Body of pancreas (tissue), 4 donors: ENCODE measurements at regions not wholly inside any gene's neighbourhood (a gene's known extent, or its start where the extent isn't known, plus 50 kb on each side); places are given as distances from the start of the nearest gene placed in this dataset.

ENCODE experiments used
- ATAC-seq: fragments of 150-250 bp; one replicate; pipeline ENCODE4 v1.9.1; 2016
- DNase-seq, 4 donors: peaks; one replicate each; pipeline ENCODE4 v3.0.0-alpha.2; 2019
- H3K27ac ChIP-seq, 4 donors: fragments of 200-600 bp; sonication (generic); 1 replicate in 3 of 4; 2 replicates in 1 of 4; pipeline versions ENCODE4 v1.5.1 to v1.6.1; 2016 to 2019; ENCODE audit warnings: mild to moderate bottlenecking in 1 of 4, mixed read lengths in 1 of 4, moderate library complexity in 1 of 4
- H3K27me3 ChIP-seq, 2 donors: fragments of 200-600 bp; sonication (generic); one replicate each; pipeline ENCODE4 v1.6.0; 2016; ENCODE audit warnings: mild to moderate bottlenecking in 1 of 2
- H3K36me3 ChIP-seq, 2 donors: fragments of 200-600 bp; sonication (generic); replicated peaks in 1 of 2; 2 replicates each; pipeline ENCODE4 v1.5.1; 2016; ENCODE audit warnings: low read depth in 2 of 2; ENCODE audit not compliant: insufficient read depth in 1 of 2
- H3K4me1 ChIP-seq: fragments of 200-600 bp; sonication (generic); one replicate; pipeline ENCODE4 v1.6.0; 2016
- H3K4me3 ChIP-seq, 2 donors: fragments of 200-600 bp; sonication (generic); 1 replicate in 1 of 2; 2 replicates in 1 of 2; pipeline ENCODE4 v1.5.1; 2016 to 2019
- H3K9me3 ChIP-seq, 3 donors: fragments of 200-600 bp; sonication (generic); 1 replicate in 2 of 3; 2 replicates in 1 of 3; pipeline ENCODE4 v1.5.1; 2016
- POLR2A ChIP-seq, 3 donors: fragments of 450-650 bp; IDR thresholded peaks; one replicate each; pipeline ENCODE4 v1.6.1; 2016; ENCODE audit warnings: antibody characterized with exemption in 3 of 3, mild to moderate bottlenecking in 2 of 3
- WGBS, 2 donors: methylation state at CpG; one replicate each; pipeline ENCODE4 v1.1.5; 2017; 5-methylcytosine and 5-hydroxymethylcytosine counted together
- intact Hi-C: fragments of 100-400 bp; cut with DNase I; formaldehyde crosslinking; loops from one replicate; pipeline ENCODE4 v1.15.1; 2023
- TF ChIP-seq, protein P1 (sequence below), 7 experiments: fragments of 450-650 bp in 4 of 7; fragments of 200-600 bp in 3 of 7; sonication (generic) in 3 of 7; IDR thresholded peaks; one replicate each; pipeline ENCODE4 v1.5.1; 2016 to 2019; ENCODE audit warnings: antibody characterized with exemption in 7 of 7

- Histone ChIP-seq H3K27ac (no peak overlapping the region), H3K27me3 (no peaks in the 10 kb centered on the region), H3K9me3 (no peaks in the 10 kb centered on the region), H3K36me3 (no peaks in the 10 kb centered on the region), H3K4me3 (no peak overlapping the region), H3K4me1 (no peaks in the 10 kb centered on the region)
- ATAC-seq (no peak), DNase-seq (no peak)
- TF ChIP-seq POLR2A (IDR thresholded peaks at IDR 0.05): no peak
- TF ChIP-seq, protein P1, sequence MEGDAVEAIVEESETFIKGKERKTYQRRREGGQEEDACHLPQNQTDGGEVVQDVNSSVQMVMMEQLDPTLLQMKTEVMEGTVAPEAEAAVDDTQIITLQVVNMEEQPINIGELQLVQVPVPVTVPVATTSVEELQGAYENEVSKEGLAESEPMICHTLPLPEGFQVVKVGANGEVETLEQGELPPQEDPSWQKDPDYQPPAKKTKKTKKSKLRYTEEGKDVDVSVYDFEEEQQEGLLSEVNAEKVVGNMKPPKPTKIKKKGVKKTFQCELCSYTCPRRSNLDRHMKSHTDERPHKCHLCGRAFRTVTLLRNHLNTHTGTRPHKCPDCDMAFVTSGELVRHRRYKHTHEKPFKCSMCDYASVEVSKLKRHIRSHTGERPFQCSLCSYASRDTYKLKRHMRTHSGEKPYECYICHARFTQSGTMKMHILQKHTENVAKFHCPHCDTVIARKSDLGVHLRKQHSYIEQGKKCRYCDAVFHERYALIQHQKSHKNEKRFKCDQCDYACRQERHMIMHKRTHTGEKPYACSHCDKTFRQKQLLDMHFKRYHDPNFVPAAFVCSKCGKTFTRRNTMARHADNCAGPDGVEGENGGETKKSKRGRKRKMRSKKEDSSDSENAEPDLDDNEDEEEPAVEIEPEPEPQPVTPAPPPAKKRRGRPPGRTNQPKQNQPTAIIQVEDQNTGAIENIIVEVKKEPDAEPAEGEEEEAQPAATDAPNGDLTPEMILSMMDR (IDR thresholded peaks at IDR 0.05): no peak
- WGBS, 2 donors: 35 to 50% methylated on average over 7 of the region's 7 CpGs
- intact Hi-C loops: no loop called here
Measured at GRCh38 chr1:223479261-223479660, 86.0 kb downstream of the CCDC185 start.

DNA sequence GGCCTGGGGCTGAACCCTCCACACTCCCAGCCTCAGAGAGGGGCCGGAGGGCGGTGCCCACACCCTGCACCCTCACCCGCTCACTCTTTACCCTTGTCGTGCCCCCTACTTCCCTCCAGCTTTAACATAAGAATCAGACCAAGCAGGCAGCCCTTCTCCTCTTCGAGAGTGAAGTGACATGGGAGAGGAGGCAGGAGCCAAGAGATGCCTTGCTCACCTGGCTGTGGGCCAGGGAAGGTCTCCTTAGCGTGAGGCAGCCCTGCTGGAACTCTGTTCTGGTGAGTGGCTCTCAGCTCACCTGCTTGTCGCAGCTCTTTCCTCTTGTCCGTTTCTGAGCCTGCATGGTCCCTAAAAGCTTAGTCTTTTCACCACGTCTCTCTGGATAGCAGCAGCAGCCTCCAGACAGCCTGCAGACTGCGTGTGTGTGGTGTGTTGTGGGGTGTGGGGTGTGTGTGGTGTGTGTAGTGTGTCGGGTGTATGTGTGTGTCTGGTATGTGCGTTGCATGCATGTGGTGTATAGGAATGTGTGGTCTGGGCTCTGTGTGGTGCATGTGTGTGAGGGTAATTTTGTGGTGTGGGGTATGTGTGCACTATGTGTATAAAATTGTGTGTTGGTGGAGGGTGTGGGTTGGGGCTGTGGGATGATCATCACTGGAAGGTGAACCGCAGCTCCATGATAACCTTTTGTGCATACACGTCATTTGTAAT is 86.7 kb downstream of the CCDC185 start:
- TF ChIP-seq, protein P1 (IDR thresholded peaks at IDR 0.05): no peak
- no peak for TF ChIP-seq POLR2A (IDR thresholded peaks at IDR 0.05)
- intact Hi-C loops: no loop called here
- WGBS, 2 donors: 46 to 51% methylated on average over 14 of the region's 14 CpGs

GRCh38 chr1:223482132-223482531 is 88.9 kb downstream of the CCDC185 start:
- Histone ChIP-seq H3K27ac (no peak overlapping the region), H3K9me3 (no peaks in the 10 kb centered on the region), H3K36me3 (no peaks in the 10 kb centered on the region), H3K4me3 (no peak overlapping the region), H3K4me1 (no peaks in the 10 kb centered on the region), H3K27me3 (no peaks in the 10 kb centered on the region)
- intact Hi-C loops: no loop called here
- no peak for ATAC-seq
- DNase-seq: no peak
- TF ChIP-seq, protein P1 (IDR thresholded peaks at IDR 0.05): no peak
- TF ChIP-seq POLR2A (IDR thresholded peaks at IDR 0.05): no peak

More for the DNA sequence above, 86.7 kb downstream of the CCDC185 start:
- H3K36me3 ChIP-seq: no peaks in the 10 kb centered on the region
- H3K27me3 ChIP-seq: no peaks in the 10 kb centered on the region
- no peaks in the 10 kb centered on the region for H3K9me3 ChIP-seq
- no peak for DNase-seq
- H3K27ac ChIP-seq: no peak overlapping the region
- no peaks in the 10 kb centered on the region for H3K4me1 ChIP-seq
- no peak for ATAC-seq
- H3K4me3 ChIP-seq: no peak overlapping the region

DNA sequence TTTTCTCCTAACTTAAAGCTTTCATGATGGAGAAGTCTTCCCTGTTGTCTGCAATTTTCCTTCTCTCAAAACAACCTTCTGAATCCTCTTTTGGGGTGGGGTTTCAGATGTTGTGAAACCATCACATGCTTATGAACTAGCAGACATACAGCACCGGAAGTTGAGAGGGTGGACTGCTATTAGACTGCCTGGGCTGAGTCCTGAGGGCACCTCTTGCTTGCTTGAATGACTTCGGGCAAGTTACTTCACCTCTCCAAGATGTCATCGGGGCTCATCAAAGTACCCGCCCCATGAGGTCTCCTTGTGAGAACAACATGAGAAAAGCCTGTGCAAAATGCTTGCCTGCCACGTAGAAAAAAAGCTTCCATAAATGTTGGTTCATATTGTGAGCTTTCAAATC is 89.6 kb downstream of the CCDC185 start:
- TF ChIP-seq, protein P1 (IDR thresholded peaks at IDR 0.05): no peak
- DNase-seq (no peak), ATAC-seq (no peak)
- Histone ChIP-seq H3K9me3 (no peaks in the 10 kb centered on the region), H3K4me3 (no peak overlapping the region), H3K36me3 (no peaks in the 10 kb centered on the region), H3K4me1 (no peaks in the 10 kb centered on the region), H3K27ac (no peak overlapping the region), H3K27me3 (no peaks in the 10 kb centered on the region)
- WGBS, 2 donors: 81 to 84% methylated on average over 5 of the region's 5 CpGs
- intact Hi-C loops: no loop called here

DNA sequence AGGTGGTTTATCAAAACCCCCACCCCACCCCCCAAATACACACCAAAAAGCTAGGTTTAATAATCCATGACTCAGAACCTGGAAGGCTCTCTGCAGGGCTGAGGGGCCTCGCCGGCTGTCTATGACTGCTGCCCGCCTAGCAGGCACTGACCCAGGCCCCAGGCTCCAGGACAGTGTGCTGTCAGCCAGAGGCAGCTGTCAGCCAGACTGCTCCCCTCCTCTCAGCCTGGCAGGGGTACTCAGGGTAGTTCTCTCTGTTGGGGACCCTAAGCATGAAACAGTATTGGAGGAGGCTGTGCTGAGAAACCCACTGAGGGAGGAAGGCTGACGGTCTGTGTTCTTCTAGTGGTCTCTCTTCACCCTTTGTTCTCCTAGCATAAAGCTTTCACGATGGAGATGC is 90.3 kb downstream of the CCDC185 start:
- TF ChIP-seq, protein P1 (IDR thresholded peaks at IDR 0.05): no peak
- no peak for TF ChIP-seq POLR2A (IDR thresholded peaks at IDR 0.05)

More for the DNA sequence above, 90.3 kb downstream of the CCDC185 start:
- Histone ChIP-seq H3K9me3 (no peaks in the 10 kb centered on the region), H3K4me3 (no peak overlapping the region), H3K27ac (no peak overlapping the region), H3K36me3 (no peaks in the 10 kb centered on the region), H3K4me1 (no peaks in the 10 kb centered on the region), H3K27me3 (no peaks in the 10 kb centered on the region)
- intact Hi-C loops: no loop called here
- WGBS, 2 donors: 55 to 86% methylated on average over 2 to 5 of the region's 5 CpGs
- no peak for DNase-seq
- ATAC-seq: no peak
